Ovary (tissue), 7 donors: ENCODE measurements at regions not wholly inside any gene's neighbourhood (a gene's known extent, or its start where the extent isn't known, plus 50 kb on each side); places are given as distances from the start of the nearest gene placed in this dataset.

ENCODE experiments used
- DNase-seq, 5 donors: peaks; one replicate each; pipeline ENCODE4 v3.0.0-alpha.2; 2019 to 2020
- H3K27ac ChIP-seq, 2 donors: fragments of 200-600 bp; one replicate each; pipeline versions ENCODE4 v1.5.1 to v1.8.0; 2019 to 2022
- H3K27me3 ChIP-seq: fragments of 200-600 bp; one replicate; pipeline ENCODE4 v1.8.0; 2022
- H3K36me3 ChIP-seq: fragments of 200-600 bp; sonication (generic); one replicate; pipeline ENCODE4 v1.5.1; 2019
- H3K4me1 ChIP-seq: one replicate; pipeline ENCODE4 v1.8.1; 2013; ENCODE audit warnings: mild to moderate bottlenecking, moderate library complexity; ENCODE audit not compliant: insufficient read depth
- H3K4me3 ChIP-seq: fragments of 200-600 bp; sonication (generic); one replicate; pipeline ENCODE4 v1.5.1; 2017
- H3K9me3 ChIP-seq, 2 donors: fragments of 200-600 bp in 1 of 2; sonication (generic) in 1 of 2; one replicate each; pipeline versions ENCODE4 v1.5.1 to v1.8.1; 2013 to 2019; ENCODE audit warnings: mild to moderate bottlenecking in 1 of 2, moderate library complexity in 1 of 2
- CTCF ChIP-seq, 3 donors: fragments of 450-650 bp in 2 of 3; fragments of 200-600 bp in 1 of 3; IDR thresholded peaks; one replicate each; pipeline versions ENCODE4 v1.5.1 to v1.8.0; 2016 to 2022; ENCODE audit warnings: antibody characterized with exemption in 3 of 3, mild to moderate bottlenecking in 1 of 3
- EP300 ChIP-seq: sonication (generic); formaldehyde crosslinking; IDR thresholded peaks from one replicate; pipeline ENCODE4 v1.6.1; 2017; ENCODE audit warnings: antibody characterized with exemption
- POLR2A ChIP-seq: fragments of 450-650 bp; IDR thresholded peaks from one replicate; pipeline ENCODE4 v1.6.1; 2017; ENCODE audit warnings: antibody characterized with exemption, mild to moderate bottlenecking, moderate library complexity
- WGBS, 3 donors: extraction: QIAGEN DNeasy Blood & Tissue Kit in 1 of 3; methylation state at CpG; one replicate each; pipeline versions ENCODE4 v1.1.5 to v1.1.7; 2013 to 2017; 5-methylcytosine and 5-hydroxymethylcytosine counted together
- intact Hi-C, 4 donors: fragments of 100-400 bp; cut with DNase I; formaldehyde crosslinking; loops; one replicate each; pipeline versions ENCODE4 v1.11.0 to v1.15.1; 2022 to 2023
- donor health status: DM: no; HTN: no; CAD: no; lungs with moderate emphysema.
- donor health status: DM: no; HTN: no; CAD: no.
- donor health status: Bipolar disorder and iron deficiency.
- donor health status: DM: no; HTN: no; CAD: no.
- donor health status: DM: yes; HTN: yes; CAD: no.

GRCh38 chr15:87606971-87607370 lies 649.6 kb downstream of the NTRK3 start:
- intact Hi-C loops = no loop called here
- no peaks in the 10 kb centered on the region for H3K27me3 ChIP-seq
- no peak for DNase-seq
- H3K4me3 ChIP-seq = no peak overlapping the region
- no peaks in the 10 kb centered on the region for H3K9me3 ChIP-seq
- WGBS, 3 donors = 15 to 40% (median 31%) methylated on average over 1 of the region's 1 CpG
- H3K36me3 ChIP-seq = no peaks in the 10 kb centered on the region
- H3K27ac ChIP-seq = no peak overlapping the region
- no peaks in the 10 kb centered on the region for H3K4me1 ChIP-seq
- no peak for TF ChIP-seq CTCF (IDR thresholded peaks at IDR 0.05)
- TF ChIP-seq POLR2A = no peak
- no peak for TF ChIP-seq EP300

- intact Hi-C loops = no loop called here
- 25 to 41% (median 31%) methylated on average over 6 of the region's 6 CpGs for WGBS, 3 donors
- H3K9me3 ChIP-seq = no peaks in the 10 kb centered on the region
- no peak overlapping the region for H3K4me3 ChIP-seq
- no peaks in the 10 kb centered on the region for H3K36me3 ChIP-seq
- no peaks in the 10 kb centered on the region for H3K27me3 ChIP-seq
- H3K27ac ChIP-seq = no peak overlapping the region
- no peak for DNase-seq
- no peaks in the 10 kb centered on the region for H3K4me1 ChIP-seq
- TF ChIP-seq POLR2A (no peak), CTCF (IDR thresholded peaks at IDR 0.05) (no peak), EP300 (no peak)
Measured at GRCh38 chr15:87604857-87605446, 651.6 kb downstream of the NTRK3 start.

DNA sequence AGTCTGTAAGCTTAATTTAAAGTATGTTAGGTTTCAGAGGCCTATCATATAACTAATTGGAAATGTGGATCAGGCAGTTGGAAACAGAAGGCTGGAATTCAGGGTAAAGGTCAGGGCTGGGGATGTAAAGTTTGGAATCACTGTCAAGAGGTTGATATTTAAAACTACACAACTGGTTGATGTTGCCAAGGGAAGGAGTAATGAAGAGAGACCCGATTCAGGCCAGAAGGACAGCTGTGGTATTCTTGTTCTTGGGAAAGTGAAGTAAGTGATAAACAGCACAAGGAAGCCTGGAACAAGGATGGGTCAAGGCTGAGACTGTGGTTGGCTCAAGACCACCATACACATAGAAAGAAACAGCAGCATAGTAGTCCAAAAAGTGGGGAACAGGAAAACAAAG lies 654.2 kb downstream of the NTRK3 start:
- intact Hi-C loops = no loop called here
- Histone ChIP-seq H3K4me3 (no peak overlapping the region), H3K9me3 (no peaks in the 10 kb centered on the region), H3K27me3 (no peaks in the 10 kb centered on the region), H3K4me1 (no peaks in the 10 kb centered on the region), H3K36me3 (no peaks in the 10 kb centered on the region), H3K27ac (no peak overlapping the region)
- TF ChIP-seq POLR2A (no peak), EP300 (no peak), CTCF (IDR thresholded peaks at IDR 0.05) (no peak)
- WGBS, 3 donors = 7 to 11% (median 8%) methylated on average over 1 of the region's 1 CpG
- DNase-seq = no peak

DNA sequence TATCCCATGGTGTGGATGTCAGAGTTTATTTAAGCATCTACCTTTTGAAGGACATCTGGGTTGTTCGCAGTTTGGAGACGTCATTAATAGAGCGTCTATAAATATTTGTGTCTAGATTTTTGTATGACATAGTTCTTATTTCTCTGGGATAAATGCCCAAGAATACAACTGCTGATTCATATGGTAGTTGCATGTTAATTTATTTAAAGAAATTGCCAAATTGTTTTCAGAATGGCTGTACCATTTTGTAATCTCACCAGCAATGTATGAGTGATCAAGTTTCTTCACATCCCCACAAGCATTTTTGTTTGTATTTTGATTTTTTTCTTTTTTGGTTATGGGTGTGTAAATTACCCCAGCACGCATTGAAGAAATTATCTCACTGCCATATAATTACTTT lies 656.9 kb downstream of the NTRK3 start:
- intact Hi-C loops = no loop called here
- WGBS, 3 donors = 80 to 88% (median 86%) methylated on average over 4 of the region's 4 CpGs

More for the DNA sequence above, 656.9 kb downstream of the NTRK3 start:
- H3K36me3 ChIP-seq = no peaks in the 10 kb centered on the region
- H3K27ac ChIP-seq = no peak overlapping the region
- no peak overlapping the region for H3K4me3 ChIP-seq
- H3K9me3 ChIP-seq = no peaks in the 10 kb centered on the region
- DNase-seq = no peak
- no peaks in the 10 kb centered on the region for H3K27me3 ChIP-seq
- TF ChIP-seq CTCF (IDR thresholded peaks at IDR 0.05) (no peak), EP300 (no peak), POLR2A (no peak)
- no peaks in the 10 kb centered on the region for H3K4me1 ChIP-seq
